GM21367 (cell line): ENCODE measurements at regions not wholly inside any gene's neighbourhood (a gene's known extent, or its start where the extent isn't known, plus 50 kb on each side); places are given as distances from the start of the nearest gene placed in this dataset.
"Not testable (repeated sequence)": the region's sequence is repeated elsewhere in the genome, so short reads cannot be mapped to it uniquely, and the experiment has no call there.

Experiments
- ATAC-seq: cut with Tn5 transposase; IDR thresholded peaks from one replicate; pipeline ENCODE4 v1.9.1; 2021; ENCODE audit not compliant: unreplicated experiment

GRCh38 chr3:27661797-27662196 is 60.3 kb downstream of the EOMES start:
- no peak for ATAC-seq

- ATAC-seq, result peak; percentile 74
Observed at GRCh38 chr3:27659279-27660021, 62.7 kb downstream of the EOMES start.

DNA sequence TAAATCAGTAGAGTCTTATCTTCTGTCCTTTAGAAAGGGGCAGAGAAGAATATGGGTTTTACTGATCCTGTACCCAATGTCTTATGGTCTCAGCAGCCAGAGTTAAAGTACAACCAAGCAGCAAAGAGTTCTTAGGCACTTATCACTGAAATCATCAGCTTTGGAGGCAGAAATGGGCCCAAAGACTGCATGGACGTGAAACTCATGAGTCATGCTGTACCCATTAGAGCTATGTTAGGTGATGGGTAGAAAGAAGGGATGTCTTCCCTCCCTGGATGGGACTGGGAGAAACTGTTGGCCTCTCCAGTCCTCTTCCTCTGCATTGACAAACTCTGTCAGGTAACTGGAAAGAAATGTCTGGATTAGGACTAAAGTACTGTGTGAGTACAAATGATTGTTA is 63.4 kb downstream of the EOMES start:
- ATAC-seq, result no peak

- ATAC-seq, result no peak
Observed at GRCh38 chr3:27657871-27658270, 64.3 kb downstream of the EOMES start.

DNA sequence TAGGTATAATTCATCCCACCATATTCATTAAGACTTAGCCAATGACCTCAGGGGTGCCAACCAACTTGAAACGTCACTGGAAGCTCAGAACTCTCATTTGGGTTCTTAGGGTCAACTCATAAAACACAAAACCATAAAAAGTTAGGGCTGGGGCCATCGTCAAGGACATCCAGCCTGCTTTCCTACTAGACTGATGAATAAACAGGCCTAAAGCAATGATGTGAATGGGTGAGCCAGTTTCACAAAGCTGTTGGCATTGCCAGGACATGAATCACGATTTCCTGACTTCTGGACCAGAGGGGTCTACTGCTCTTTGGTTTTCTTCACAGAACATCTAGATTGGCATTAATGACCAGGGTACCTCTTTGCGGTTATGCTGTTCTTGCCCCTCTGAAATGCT is 64.7 kb downstream of the EOMES start:
- ATAC-seq, result no peak

- no peak for ATAC-seq
Observed at GRCh38 chr3:27656790-27657189, 65.3 kb downstream of the EOMES start.

DNA sequence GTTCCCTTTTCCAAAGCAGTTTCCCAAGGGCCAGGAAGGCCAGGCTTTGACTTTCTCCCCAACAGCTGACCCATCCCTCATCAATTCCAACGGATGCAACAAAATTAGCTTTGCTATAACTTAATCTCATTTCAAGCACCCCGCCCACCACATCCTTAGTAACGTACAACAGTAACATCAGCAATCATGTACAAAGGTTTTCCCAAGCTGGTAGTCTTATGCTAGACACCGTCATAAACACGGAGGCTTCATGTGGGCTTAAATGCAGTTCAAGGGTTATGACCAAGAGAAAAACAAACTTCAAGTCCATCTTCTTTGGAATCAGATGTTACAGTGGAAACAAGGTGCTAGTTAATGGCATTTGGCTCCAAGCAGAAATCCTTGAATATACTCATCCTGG is 66.6 kb downstream of the EOMES start:
- ATAC-seq, result no peak

DNA sequence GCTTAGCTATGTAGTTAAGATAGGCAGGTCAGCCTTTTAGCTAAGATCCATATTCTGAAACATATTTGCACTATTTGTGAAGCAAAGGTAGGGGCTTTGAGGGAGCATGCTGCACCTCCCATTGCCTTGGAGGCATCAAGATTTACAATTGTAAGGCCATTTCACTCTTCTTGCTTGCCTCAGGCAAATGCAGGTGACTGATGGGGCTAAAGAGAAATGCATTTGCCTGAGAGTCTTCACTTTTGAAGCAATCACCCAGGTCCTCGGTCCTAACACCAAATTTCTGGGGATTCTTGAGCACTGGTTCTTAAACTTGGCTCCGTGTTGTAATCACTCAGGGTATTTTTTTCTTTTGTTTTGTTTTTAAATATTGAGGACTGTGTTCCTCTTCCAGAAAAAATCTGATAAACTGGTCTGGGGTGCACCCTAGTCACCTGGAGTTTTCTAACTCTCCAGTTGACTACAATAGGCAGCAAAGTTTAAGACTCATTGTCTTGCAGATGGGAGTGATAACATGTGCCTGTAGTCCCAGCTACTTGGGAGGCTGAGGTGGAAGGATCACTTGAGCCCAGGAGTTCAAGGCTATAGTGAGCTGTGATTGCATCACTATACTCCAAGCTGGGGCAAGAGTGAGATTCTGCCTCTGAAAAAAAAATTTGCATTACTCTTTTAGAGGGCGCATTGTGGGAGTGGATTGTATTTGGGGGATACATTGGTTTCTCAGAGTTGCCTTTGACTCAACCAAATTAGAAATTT is 68.1 kb downstream of the EOMES start:
- ATAC-seq, result no peak

DNA sequence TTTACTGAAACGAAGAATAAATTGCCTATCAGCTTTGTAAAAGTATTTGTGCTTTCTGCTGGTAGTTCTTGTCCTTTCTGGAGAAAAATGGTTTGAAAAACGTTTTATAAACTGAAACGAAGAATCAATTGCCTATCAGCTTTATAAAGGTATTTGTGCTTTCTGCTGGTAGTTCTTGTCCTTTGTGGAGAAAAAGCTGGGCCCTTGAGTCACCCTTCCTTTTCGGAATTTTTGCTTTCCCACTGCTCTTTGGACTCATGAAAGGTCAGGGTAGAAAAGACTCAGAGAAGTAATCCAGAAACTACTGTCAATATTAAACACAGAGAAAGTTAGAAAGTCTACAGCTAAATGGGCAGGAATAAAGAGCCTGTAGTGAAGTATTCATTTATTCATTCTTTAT is 72.8 kb downstream of the EOMES start:
- ATAC-seq, result no peak

- ATAC-seq, result no peak
Observed at GRCh38 chr3:27646896-27647295, 75.2 kb downstream of the EOMES start.

DNA sequence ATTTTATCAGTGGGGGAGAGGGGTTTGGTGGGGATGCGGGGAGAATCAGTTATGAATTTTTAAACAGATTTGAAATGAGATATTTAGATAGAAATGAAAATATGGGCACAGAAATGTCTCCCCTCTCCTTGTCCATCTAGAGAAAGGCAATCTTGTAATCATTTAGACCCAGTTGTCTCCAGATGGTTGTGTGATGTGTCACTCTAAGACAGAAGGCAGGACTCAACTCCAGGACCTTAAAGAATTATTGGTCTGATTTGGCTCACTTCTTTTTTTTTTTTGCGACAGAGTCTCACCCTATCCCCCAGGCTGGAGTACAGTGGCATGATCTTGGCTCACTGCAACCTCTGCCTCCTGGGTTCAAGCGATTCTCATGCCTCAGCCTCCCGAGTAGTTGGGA is 77.2 kb downstream of the EOMES start:
- no peak for ATAC-seq

GRCh38 chr3:27643355-27643754 is 78.8 kb downstream of the EOMES start:
- ATAC-seq, result no peak

- ATAC-seq, result no peak
Observed at GRCh38 chr3:27642796-27643195, 79.3 kb downstream of the EOMES start.

- ATAC-seq, result no peak
Observed at GRCh38 chr3:27641888-27642601, 80.1 kb downstream of the EOMES start.

DNA sequence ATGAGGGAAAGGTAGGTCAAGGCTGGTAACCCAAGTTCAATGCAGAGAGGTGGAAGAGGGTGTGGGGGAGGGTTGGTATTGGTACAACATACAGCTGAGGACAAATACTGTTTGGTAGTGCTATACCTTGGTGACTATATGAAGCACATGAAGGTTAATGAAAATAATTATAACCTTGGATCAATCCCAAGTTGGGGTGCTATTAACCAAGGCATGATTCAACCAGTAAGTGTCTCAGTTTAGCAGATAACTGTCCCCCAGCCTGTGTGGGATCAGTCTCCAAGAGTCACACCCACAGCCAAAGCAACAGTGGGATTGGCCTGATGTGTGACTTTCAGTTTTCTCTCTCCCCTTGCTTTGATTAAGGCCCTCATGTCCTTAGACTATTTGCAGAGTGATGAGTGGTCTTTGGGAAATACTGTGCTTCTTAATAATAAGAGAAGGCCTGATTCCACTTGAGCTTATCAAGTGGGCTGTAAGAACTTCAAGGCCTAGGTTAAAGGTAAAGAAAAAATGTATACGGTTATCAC is 80.8 kb downstream of the EOMES start:
- no peak for ATAC-seq

DNA sequence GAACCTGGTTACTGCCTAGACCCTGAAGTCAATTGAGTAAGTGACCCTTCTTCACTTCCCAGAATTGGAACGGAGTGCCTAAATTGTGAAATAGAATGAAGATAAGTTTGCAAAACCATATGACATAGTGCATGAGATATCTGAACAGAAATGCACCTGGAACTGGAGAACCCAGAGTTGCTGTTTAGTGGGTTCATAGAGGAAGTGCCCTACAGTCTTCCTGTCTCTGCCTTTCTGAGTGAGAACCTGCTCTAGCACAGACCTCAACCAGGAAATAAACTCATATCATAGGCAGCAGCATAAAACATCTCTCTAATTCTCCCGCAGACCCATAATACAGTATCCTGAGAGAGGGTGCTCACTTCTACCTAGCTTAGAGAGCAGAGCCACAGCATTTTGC is 82.9 kb downstream of the EOMES start:
- ATAC-seq, result no peak

- no peak for ATAC-seq
Observed at GRCh38 chr3:27638594-27638993, 83.5 kb downstream of the EOMES start.

DNA sequence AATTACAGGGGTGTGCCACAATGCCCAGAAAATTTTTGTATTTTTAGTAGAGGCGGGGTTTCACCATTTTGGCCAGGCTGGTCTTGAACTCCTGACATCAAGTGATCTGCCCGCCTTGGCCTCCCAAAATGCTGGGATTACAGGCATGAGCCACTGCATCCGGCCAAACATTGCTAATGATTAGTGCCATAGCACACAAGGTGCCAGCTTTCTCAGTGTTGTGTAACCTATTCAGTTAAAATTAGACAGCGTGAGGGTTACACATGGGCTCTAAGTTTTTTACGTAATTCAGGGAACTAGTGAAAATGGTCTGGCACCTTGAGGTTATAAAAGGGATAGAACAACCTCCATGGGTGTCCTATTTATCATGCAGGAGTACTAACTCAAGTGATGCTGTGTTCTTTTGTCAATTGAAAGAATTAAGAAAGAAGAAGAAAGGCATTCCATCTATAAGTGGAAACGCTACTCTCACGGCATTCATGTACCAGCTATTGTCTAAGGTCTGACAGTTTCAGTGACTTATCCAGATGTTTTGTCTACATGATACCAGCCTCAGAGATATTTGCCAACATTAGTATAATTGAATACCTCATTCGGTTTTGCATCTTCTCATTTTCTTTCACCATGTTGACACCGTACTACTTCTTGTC is 84.7 kb downstream of the EOMES start:
- ATAC-seq, result no peak

GRCh38 chr3:27635006-27635405 is 87.1 kb downstream of the EOMES start:
- ATAC-seq, result not testable (repeated sequence)

- peak; percentile 17 for ATAC-seq
Observed at GRCh38 chr3:27633224-27633545, 88.9 kb downstream of the EOMES start.
